ENCODE measurements at regions not wholly inside any gene's neighbourhood (a gene's known extent, or its start where the extent isn't known, plus 50 kb on each side); places are given as distances from the start of the nearest gene placed in this dataset.
"Not testable (repeated sequence)": the region's sequence is repeated elsewhere in the genome, so short reads cannot be mapped to it uniquely, and the experiment has no call there.

GRCh38 chr17:72385475-72385874 lies 264.7 kb downstream of the SOX9 start:
- DNase-seq = no peak
- Histone ChIP-seq H3K36me3 (ENCODE audit: insufficient read depth, low read length) (no peaks in the 10 kb centered on the region), H3K4me3 (ENCODE audit: low read length) (no peak overlapping the region), H3K27me3 (ENCODE audit: control insufficient read depth in 1 of 2, insufficient read depth in 2 of 2, low read length in 2 of 2) (peaks cover 0 to 3% of the 10 kb centered on the region in 2 experiments), H3K27ac (ENCODE audit: low read depth in 1 of 2, low read length in 2 of 2) (no peak overlapping the region), H3K9me3 (ENCODE audit: control insufficient read depth in 1 of 2, insufficient read depth in 1 of 2, low read length in 2 of 2) (peaks cover 0 to 23% of the 10 kb centered on the region in 2 experiments), H3K4me1 (ENCODE audit: insufficient read depth, low read length) (no peaks in the 10 kb centered on the region)
- ChIA-PET CTCF (no interaction called here), POLR2A (no interaction called here)
- H3K27ac Mint-ChIP-seq = no peak overlapping the region
- no peaks in the 10 kb centered on the region for H3K4me1 Mint-ChIP-seq (ENCODE audit: low read depth)
- H3K27me3 Mint-ChIP-seq = peaks cover 15% of the 10 kb centered on the region
- no peaks in the 10 kb centered on the region for H3K36me3 Mint-ChIP-seq (ENCODE audit: low read depth)
- intact Hi-C loops (cut with DNase I, micrococcal nuclease) = no loop called here
- peaks cover 2% of the 10 kb centered on the region for H3K9me3 Mint-ChIP-seq
- no peak for TF ChIP-seq CTCF (IDR thresholded peaks at IDR 0.05)
- no peak overlapping the region for H3K4me3 Mint-ChIP-seq
- no peak for ATAC-seq (ENCODE audit: poor library complexity)

- H3K4me1 ChIP-seq (ENCODE audit: insufficient read depth, low read length); H3K27ac Mint-ChIP-seq; intact Hi-C loops (cut with DNase I, micrococcal nuclease); DNase-seq; H3K4me3 ChIP-seq (ENCODE audit: low read length); H3K4me1 Mint-ChIP-seq (ENCODE audit: low read depth); ATAC-seq (ENCODE audit: poor library complexity); H3K36me3 Mint-ChIP-seq (ENCODE audit: low read depth); H3K36me3 ChIP-seq (ENCODE audit: insufficient read depth, low read length); H3K4me3 Mint-ChIP-seq; H3K27ac ChIP-seq (ENCODE audit: low read depth in 1 of 2, low read length in 2 of 2); POLR2A ChIA-PET; H3K9me3 Mint-ChIP-seq; CTCF ChIA-PET; H3K27me3 ChIP-seq (ENCODE audit: control insufficient read depth in 1 of 2, insufficient read depth in 2 of 2, low read length in 2 of 2): not testable (repeated sequence)
- H3K9me3 ChIP-seq (ENCODE audit: control insufficient read depth in 1 of 2, insufficient read depth in 1 of 2, low read length in 2 of 2) = peaks cover 0 to 23% of the 10 kb centered on the region in 2 experiments
- H3K27me3 Mint-ChIP-seq = peaks cover 15% of the 10 kb centered on the region
Observed at GRCh38 chr17:72386173-72386572, 265.4 kb downstream of the SOX9 start.

- ATAC-seq (ENCODE audit: poor library complexity) = no peak
- Histone ChIP-seq H3K4me1 (ENCODE audit: insufficient read depth, low read length) (no peaks in the 10 kb centered on the region), H3K27me3 (ENCODE audit: control insufficient read depth in 1 of 2, insufficient read depth in 2 of 2, low read length in 2 of 2) (peaks cover 0 to 3% of the 10 kb centered on the region in 2 experiments), H3K9me3 (ENCODE audit: control insufficient read depth in 1 of 2, insufficient read depth in 1 of 2, low read length in 2 of 2) (peaks cover 0 to 20% of the 10 kb centered on the region in 2 experiments), H3K27ac (ENCODE audit: low read depth in 1 of 2, low read length in 2 of 2) (no peak overlapping the region), H3K36me3 (ENCODE audit: insufficient read depth, low read length) (no peaks in the 10 kb centered on the region), H3K4me3 (ENCODE audit: low read length) (no peak overlapping the region)
- ChIA-PET POLR2A (no interaction called here), CTCF (no interaction called here)
- no peaks in the 10 kb centered on the region for H3K4me1 Mint-ChIP-seq (ENCODE audit: low read depth)
- peaks cover 2% of the 10 kb centered on the region for H3K9me3 Mint-ChIP-seq
- intact Hi-C loops (cut with DNase I, micrococcal nuclease) = no loop called here
- H3K27me3 Mint-ChIP-seq = peaks cover 15% of the 10 kb centered on the region
- DNase-seq = no peak
- H3K4me3 Mint-ChIP-seq = no peak overlapping the region
- H3K36me3 Mint-ChIP-seq (ENCODE audit: low read depth) = no peaks in the 10 kb centered on the region
- H3K27ac Mint-ChIP-seq = no peak overlapping the region
- TF ChIP-seq CTCF (IDR thresholded peaks at IDR 0.05) = no peak
Observed at GRCh38 chr17:72386619-72387237, 265.9 kb downstream of the SOX9 start.

GRCh38 chr17:72387487-72387886 lies 266.7 kb downstream of the SOX9 start:
- intact Hi-C loops (cut with DNase I, micrococcal nuclease) = no loop called here
- POLR2A ChIA-PET = no interaction called here
- Histone ChIP-seq H3K9me3 (ENCODE audit: control insufficient read depth in 1 of 2, insufficient read depth in 1 of 2, low read length in 2 of 2) (peaks cover 0 to 16% of the 10 kb centered on the region in 2 experiments), H3K4me3 (ENCODE audit: low read length) (no peak overlapping the region), H3K4me1 (ENCODE audit: insufficient read depth, low read length) (no peaks in the 10 kb centered on the region), H3K27ac (ENCODE audit: low read depth in 1 of 2, low read length in 2 of 2) (no peak overlapping the region), H3K27me3 (ENCODE audit: control insufficient read depth in 1 of 2, insufficient read depth in 2 of 2, low read length in 2 of 2) (no peaks in the 10 kb centered on the region), H3K36me3 (ENCODE audit: insufficient read depth, low read length) (no peaks in the 10 kb centered on the region)
- ATAC-seq (ENCODE audit: poor library complexity) (no peak), DNase-seq (no peak)
- no peak overlapping the region for H3K27ac Mint-ChIP-seq
- peaks cover 14% of the 10 kb centered on the region for H3K27me3 Mint-ChIP-seq
- no peaks in the 10 kb centered on the region for H3K36me3 Mint-ChIP-seq (ENCODE audit: low read depth)
- no peak for TF ChIP-seq CTCF (IDR thresholded peaks at IDR 0.05)
- H3K4me1 Mint-ChIP-seq (ENCODE audit: low read depth) = no peaks in the 10 kb centered on the region
- H3K9me3 Mint-ChIP-seq = peaks cover 2% of the 10 kb centered on the region
- CTCF ChIA-PET = no interaction called here
- H3K4me3 Mint-ChIP-seq = no peak overlapping the region

All from CD4-positive, alpha-beta T cell (primary cell).